Keratinocyte (primary cell): ENCODE measurements at regions not wholly inside any gene's neighbourhood (a gene's known extent, or its start where the extent isn't known, plus 50 kb on each side); places are given as distances from the start of the nearest gene placed in this dataset.

Experiments
- DNase-seq: peaks from one replicate; pipeline ENCODE4 v3.0.0-alpha.2; 2011; ENCODE audit warnings: low read depth, missing footprints, low spot score
- FAIRE-seq: peaks from 2 replicates; lab custom pipeline; 2011; peaks lifted over from hg19 to GRCh38; lab: Jason Lieb, UNC
- H2AFZ ChIP-seq: 2 replicates; pipeline ENCODE4 v1.6.0; 2012; ENCODE audit warnings: low read length, control low read depth, inconsistent platforms; ENCODE audit not compliant: control insufficient read depth
- H3K27ac ChIP-seq: 2 replicates; pipeline ENCODE4 v1.5.1; 2011; ENCODE audit warnings: low read length; ENCODE audit not compliant: control insufficient read depth, insufficient read depth
- H3K27me3 ChIP-seq: 3 replicates; pipeline ENCODE4 v1.6.0; 2011; ENCODE audit warnings: low read length; ENCODE audit not compliant: control insufficient read depth, insufficient read depth; ENCODE audit errors: extremely low read depth
- H3K36me3 ChIP-seq, 2 experiments: 2 replicates in 1 of 2; 3 replicates in 1 of 2; pipeline ENCODE4 v1.5.1; 2011; ENCODE audit warnings: low read length in 2 of 2, mild to moderate bottlenecking in 1 of 2; ENCODE audit not compliant: control insufficient read depth in 2 of 2, insufficient read depth in 2 of 2; ENCODE audit errors: extremely low read depth in 1 of 2
- H3K4me1 ChIP-seq: 3 replicates; pipeline ENCODE4 v1.5.1; 2011; ENCODE audit warnings: low read length; ENCODE audit not compliant: control insufficient read depth, insufficient read depth; ENCODE audit errors: extremely low read depth
- H3K4me2 ChIP-seq: 3 replicates; pipeline ENCODE4 v1.6.0; 2011; ENCODE audit warnings: low read depth, low read length; ENCODE audit not compliant: control insufficient read depth, insufficient read depth; ENCODE audit errors: extremely low read depth
- H3K4me3 ChIP-seq, 3 experiments: fragments of 200-600 bp in 1 of 3; sonication (generic) in 1 of 3; 2 replicates in 2 of 3; 3 replicates in 1 of 3; pipeline ENCODE4 v1.5.1; 2011 to 2016; ENCODE audit warnings: low read length in 3 of 3, mild to moderate bottlenecking in 3 of 3, control low read depth in 2 of 3, inconsistent platforms in 1 of 3, low read depth in 1 of 3, mixed read lengths in 1 of 3, mixed run types in 1 of 3, moderate library complexity in 1 of 3; ENCODE audit not compliant: control insufficient read depth in 2 of 3, insufficient read depth in 2 of 3; ENCODE audit errors: extremely low read depth in 1 of 3
- H3K79me2 ChIP-seq: 2 replicates; pipeline ENCODE4 v1.6.0; 2012; ENCODE audit warnings: low read length; ENCODE audit not compliant: control insufficient read depth, insufficient read depth
- H3K9ac ChIP-seq: 3 replicates; pipeline ENCODE4 v1.6.0; 2011; ENCODE audit warnings: low read length; ENCODE audit not compliant: control insufficient read depth, insufficient read depth; ENCODE audit errors: extremely low read depth
- H3K9me1 ChIP-seq: 3 replicates; pipeline ENCODE4 v1.6.0; 2011; ENCODE audit warnings: low read length; ENCODE audit not compliant: control insufficient read depth, insufficient read depth; ENCODE audit errors: extremely low read depth
- H3K9me3 ChIP-seq: 2 replicates; pipeline ENCODE4 v1.5.1; 2012; ENCODE audit warnings: low read depth, low read length; ENCODE audit not compliant: control insufficient read depth
- H4K20me1 ChIP-seq: 3 replicates; pipeline ENCODE4 v1.6.0; 2011; ENCODE audit warnings: low read length; ENCODE audit not compliant: control insufficient read depth, insufficient read depth; ENCODE audit errors: extremely low read depth
- EZH2 ChIP-seq: IDR thresholded peaks from one replicate; pipeline ENCODE4 v1.6.1; 2012; ENCODE audit warnings: inconsistent platforms, mild to moderate bottlenecking, low read length, moderate library complexity
- dilution Hi-C: fragments of 300-500 bp; cut with MboI; formaldehyde crosslinking; loops from one replicate; pipeline ENCODE4 v1.7.0; 2020; ENCODE audit warnings: low sequenced_read_pairs; ENCODE audit not compliant: extremely low pct_ligation_motif_present
- TF ChIP-seq, protein P1 (sequence below), 3 experiments: IDR thresholded peaks in 1 of 3; conservative IDR thresholded peaks in 1 of 3; optimal IDR thresholded peaks in 1 of 3; 2 replicates in 2 of 3; 3 replicates in 1 of 3; pipeline versions ENCODE3 to v1.5.1; 2011; ENCODE audit warnings: low read length in 3 of 3, mild to moderate bottlenecking in 3 of 3, moderate library complexity in 2 of 3, control low read depth in 1 of 3, inconsistent platforms in 1 of 3; ENCODE audit not compliant: insufficient read depth in 2 of 3; ENCODE audit errors: extremely low read depth in 1 of 3

DNA sequence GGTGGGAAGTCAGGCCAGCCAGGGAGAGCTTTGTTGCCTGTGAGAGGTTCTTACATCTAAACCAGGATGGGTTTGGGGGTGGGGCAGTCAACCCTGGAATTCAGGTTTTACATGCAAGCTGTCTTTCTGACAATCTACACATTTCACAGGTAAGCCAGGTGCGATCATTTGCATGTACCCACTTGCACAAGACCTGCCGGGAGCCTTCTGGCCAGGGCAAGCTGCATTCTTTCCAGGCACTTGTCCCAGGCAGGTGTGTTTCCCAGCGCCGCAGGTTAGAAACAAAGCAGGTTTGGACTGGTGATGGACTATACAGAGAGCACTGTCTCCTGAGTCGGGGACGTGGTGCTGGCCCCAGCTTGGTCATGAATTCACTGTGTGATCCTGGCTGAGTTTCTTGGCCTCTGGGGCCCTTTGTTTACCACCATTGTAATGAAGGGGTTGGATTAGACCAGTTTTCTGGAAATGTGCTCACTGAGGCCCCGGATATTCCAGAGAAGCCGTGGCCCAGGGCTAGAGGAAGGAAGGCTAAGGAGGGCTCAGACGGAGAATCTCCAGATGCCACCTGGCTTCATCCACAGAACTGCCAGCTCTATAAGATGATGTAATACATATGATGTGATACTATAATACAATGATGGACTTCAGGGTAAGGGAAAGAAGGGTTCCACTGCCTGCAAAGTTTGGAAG is 205.2 kb upstream of the SVIL start:
- Histone ChIP-seq H3K27me3 (no peaks in the 10 kb centered on the region), H3K36me3 (no peaks in the 10 kb centered on the region), H3K27ac (peak overlapping the region; percentile 64), H3K4me2 (peak overlapping the region; percentile 58), H3K4me1 (peaks cover 20% of the 10 kb centered on the region), H3K4me3 (no peak overlapping the region), H3K79me2 (no peaks in the 10 kb centered on the region), H3K9me1 (no peaks in the 10 kb centered on the region), H2AFZ (no peak overlapping the region), H3K9ac (peak overlapping the region; percentile 33), H3K9me3 (no peaks in the 10 kb centered on the region), H4K20me1 (no peaks in the 10 kb centered on the region)
- peak; percentile 99 for DNase-seq
- dilution Hi-C loops = no loop called here
- peak; percentile 100 for FAIRE-seq
- TF ChIP-seq, protein P1, sequence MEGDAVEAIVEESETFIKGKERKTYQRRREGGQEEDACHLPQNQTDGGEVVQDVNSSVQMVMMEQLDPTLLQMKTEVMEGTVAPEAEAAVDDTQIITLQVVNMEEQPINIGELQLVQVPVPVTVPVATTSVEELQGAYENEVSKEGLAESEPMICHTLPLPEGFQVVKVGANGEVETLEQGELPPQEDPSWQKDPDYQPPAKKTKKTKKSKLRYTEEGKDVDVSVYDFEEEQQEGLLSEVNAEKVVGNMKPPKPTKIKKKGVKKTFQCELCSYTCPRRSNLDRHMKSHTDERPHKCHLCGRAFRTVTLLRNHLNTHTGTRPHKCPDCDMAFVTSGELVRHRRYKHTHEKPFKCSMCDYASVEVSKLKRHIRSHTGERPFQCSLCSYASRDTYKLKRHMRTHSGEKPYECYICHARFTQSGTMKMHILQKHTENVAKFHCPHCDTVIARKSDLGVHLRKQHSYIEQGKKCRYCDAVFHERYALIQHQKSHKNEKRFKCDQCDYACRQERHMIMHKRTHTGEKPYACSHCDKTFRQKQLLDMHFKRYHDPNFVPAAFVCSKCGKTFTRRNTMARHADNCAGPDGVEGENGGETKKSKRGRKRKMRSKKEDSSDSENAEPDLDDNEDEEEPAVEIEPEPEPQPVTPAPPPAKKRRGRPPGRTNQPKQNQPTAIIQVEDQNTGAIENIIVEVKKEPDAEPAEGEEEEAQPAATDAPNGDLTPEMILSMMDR (optimal IDR thresholded peaks at IDR 0.05 in 1 of 3, IDR thresholded peaks at IDR 0.05 in 1 of 3, conservative IDR thresholded peaks at IDR 0.05 in 1 of 3; ENCODE audit: extremely low read depth in 1 of 3, insufficient read depth in 2 of 3, low read length in 3 of 3) = no peak
- TF ChIP-seq EZH2 = no peak

DNA sequence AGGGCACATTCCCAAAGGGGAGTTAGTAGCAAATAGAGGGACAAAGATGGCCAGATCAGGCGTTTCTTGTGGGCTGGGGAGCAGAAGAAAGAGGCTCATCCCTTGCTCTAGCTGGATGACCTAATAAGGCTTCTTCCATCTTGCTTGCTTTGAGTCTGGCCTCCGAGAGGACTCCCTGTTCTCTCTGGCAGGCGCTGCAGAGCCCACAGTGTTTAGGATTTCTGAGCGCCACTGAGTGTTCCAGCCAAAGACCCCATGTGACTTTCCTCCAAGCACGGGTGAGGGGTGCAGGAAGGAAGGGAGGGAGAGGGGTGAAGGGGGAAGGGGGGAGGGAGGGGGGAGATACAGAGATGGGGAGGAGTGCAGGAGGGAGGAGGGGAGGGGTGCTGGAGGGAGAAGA is 203.8 kb upstream of the SVIL start:
- Histone ChIP-seq H3K4me1 (peaks cover 20% of the 10 kb centered on the region), H3K9me3 (no peaks in the 10 kb centered on the region), H3K27ac (no peak overlapping the region), H3K9ac (no peak overlapping the region), H3K27me3 (no peaks in the 10 kb centered on the region), H3K36me3 (no peaks in the 10 kb centered on the region), H3K9me1 (no peaks in the 10 kb centered on the region), H4K20me1 (no peaks in the 10 kb centered on the region), H3K4me3 (no peak overlapping the region), H2AFZ (no peak overlapping the region), H3K79me2 (no peaks in the 10 kb centered on the region), H3K4me2 (no peak overlapping the region)
- dilution Hi-C loops = no loop called here
- TF ChIP-seq, protein P1 (optimal IDR thresholded peaks at IDR 0.05 in 1 of 3, IDR thresholded peaks at IDR 0.05 in 1 of 3, conservative IDR thresholded peaks at IDR 0.05 in 1 of 3; ENCODE audit: extremely low read depth in 1 of 3, insufficient read depth in 2 of 3, low read length in 3 of 3) = no peak
- no peak for TF ChIP-seq EZH2
- DNase-seq = no peak
- FAIRE-seq = no peak
